PFSK-1 (cell line): ENCODE measurements at regions not wholly inside any gene's neighbourhood (a gene's known extent, or its start where the extent isn't known, plus 50 kb on each side); places are given as distances from the start of the nearest gene placed in this dataset.

ENCODE experiments used
- POLR2AphosphoS5 ChIP-seq: IDR thresholded peaks from 2 replicates; pipeline ENCODE4 v1.6.1; 2012; ENCODE audit warnings: low read depth, mild to moderate bottlenecking, control low read depth, low read length, moderate library complexity
- TAF1 ChIP-seq: IDR thresholded peaks from 2 replicates; pipeline ENCODE4 v1.6.1; 2012; ENCODE audit warnings: low read length, control low read depth, borderline replicate concordance; ENCODE audit not compliant: insufficient read depth

DNA sequence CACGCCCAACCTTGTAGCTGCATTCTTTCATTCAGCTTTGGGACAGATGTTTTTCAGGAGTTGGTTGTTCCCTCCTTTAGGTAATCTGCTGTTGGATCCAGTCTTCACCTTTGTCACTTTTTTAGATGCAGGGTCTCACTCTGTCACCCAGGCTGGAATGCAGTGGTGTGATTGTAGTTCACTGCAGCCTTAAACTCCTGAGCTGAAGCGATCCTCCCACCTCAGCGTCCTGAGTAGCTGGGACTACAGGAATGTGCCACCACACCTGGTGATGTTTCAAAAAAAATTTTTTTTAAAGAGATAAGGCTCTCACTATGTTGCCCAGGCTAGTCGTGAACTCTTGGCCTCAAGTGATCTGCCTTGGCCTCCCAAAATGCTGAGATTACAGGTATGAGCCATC lies 164.3 kb downstream of the KTN1 start:
- TF ChIP-seq POLR2AphosphoS5 (no peak), TAF1 (no peak)
